SK-N-SH treated with all-trans-retinoic acid at 6 μM for 48 hours (cell line): ENCODE measurements at regions not wholly inside any gene's neighbourhood (a gene's known extent, or its start where the extent isn't known, plus 50 kb on each side); places are given as distances from the start of the nearest gene placed in this dataset.

Experiments
- ARNTL ChIP-seq: fragments of 450-650 bp; formaldehyde crosslinking; IDR thresholded peaks from 2 replicates; pipeline ENCODE4 v1.5.0; 2020; ENCODE audit warnings: low read depth, mild to moderate bottlenecking, moderate library complexity, borderline replicate concordance
- CREB5 ChIP-seq: fragments of 250-450 bp; sonication (Bioruptor Pico); IDR thresholded peaks from 2 replicates; pipeline ENCODE4 v1.5.1; 2020; ENCODE audit warnings: low read depth, mild to moderate bottlenecking, moderate library complexity
- ESRRG ChIP-seq: fragments of 250-450 bp; sonication (Bioruptor Pico); IDR thresholded peaks from 2 replicates; pipeline ENCODE4 v1.6.1; 2021; ENCODE audit warnings: mild to moderate bottlenecking
- PPARA ChIP-seq: fragments of 250-450 bp; sonication (Bioruptor Pico); IDR thresholded peaks from 2 replicates; pipeline ENCODE4 v1.5.0; 2020; ENCODE audit warnings: mild to moderate bottlenecking, borderline replicate concordance
- TCF4 ChIP-seq: fragments of 250-450 bp; sonication (Bioruptor Pico); IDR thresholded peaks from 2 replicates; pipeline ENCODE4 v1.8.0; 2021; ENCODE audit warnings: mild to moderate bottlenecking, moderate library complexity, borderline replicate concordance
- TOX ChIP-seq: fragments of 250-450 bp; sonication (Bioruptor Pico); IDR thresholded peaks from 2 replicates; pipeline ENCODE4 v1.8.0; 2021; ENCODE audit warnings: mild to moderate bottlenecking, moderate library complexity, borderline replicate concordance
- TSHZ2 ChIP-seq: fragments of 250-450 bp; sonication (Bioruptor Pico); IDR thresholded peaks from 2 replicates; pipeline ENCODE4 v1.5.0; 2020; ENCODE audit warnings: mild to moderate bottlenecking, moderate library complexity
- ZFP30 ChIP-seq: fragments of 450-650 bp; formaldehyde crosslinking; IDR thresholded peaks from 2 replicates; pipeline ENCODE4 v1.5.0; 2022; ENCODE audit warnings: mild to moderate bottlenecking, moderate library complexity

- TF ChIP-seq TOX (CRISPR knock-in tag) (no peak), ARNTL (no peak), PPARA (CRISPR knock-in tag) (no peak), TCF4 (CRISPR knock-in tag) (no peak), TSHZ2 (CRISPR knock-in tag) (no peak), CREB5 (CRISPR knock-in tag) (no peak), ESRRG (CRISPR knock-in tag) (no peak), ZFP30 (no peak)
These were observed 60.8 kb upstream of the RALGPS2 start for GRCh38 chr1:178664278-178664677.
